K562 (cell line): ENCODE measurements at regions not wholly inside any gene's neighbourhood (a gene's known extent, or its start where the extent isn't known, plus 50 kb on each side); places are given as distances from the start of the nearest gene placed in this dataset.
A peak's percentile ranks its signal among the peaks of the same experiment; 100 is the strongest.

ENCODE experiments used
- ATAC-seq: fragments of 200-7000 bp; cut with Tn5 transposase; 3 replicates; pipeline ENCODE4 v1.9.1; 2020; ENCODE audit warnings: moderate library complexity
- BruUV-seq: library from RNA; stranded (reverse); fragments of 400-500 nt; replicated peaks from 2 replicates; lab custom pipeline; 2021; lab: Mats Ljungman, UMichigan
- CTCF ChIA-PET: fragments of 300-600 bp; formaldehyde crosslinking; extraction: SDS; loops from one replicate; lab custom pipeline; 2021; ENCODE audit warnings: low intra/inter-chr PET ratio; lab: Yijun Ruan, JAX
- POLR2A ChIA-PET: fragments of 300-600, 350-650 bp; sonication (Branson Sonifier 250); formaldehyde crosslinking; extraction: SDS; loops from one replicate; lab custom pipeline; 2021; ENCODE audit warnings: antibody characterized with exemption, inconsistent platforms; lab: Yijun Ruan, JAX
- DNase-seq, 4 experiments: peaks; one replicate each; pipeline versions ENCODE4 v3.0.0 to v3.0.0-alpha.2; 2011 to 2018; ENCODE audit warnings: low spot score in 3 of 4, mixed read lengths in 3 of 4; ENCODE audit errors: extremely low read depth in 1 of 4
- FAIRE-seq: peaks from 2 replicates; lab custom pipeline; 2011; peaks lifted over from hg19 to GRCh38; lab: Jason Lieb, UNC
- H2AFZ ChIP-seq: 2 replicates; pipeline ENCODE4 v1.6.0; 2011; ENCODE audit warnings: low read depth, low read length, control low read depth, inconsistent platforms
- H3K27ac ChIP-seq: fragments of 200-600 bp; 3 replicates; pipeline ENCODE4 v1.8.0; 2011; ENCODE audit warnings: low read depth, mild to moderate bottlenecking, control low read depth, inconsistent platforms, low read length, moderate library complexity, mixed read lengths; ENCODE audit errors: extremely low read depth
- H3K27me3 ChIP-seq, 2 experiments: fragments of 300-600 bp in 1 of 2; 2 replicates in 1 of 2; 3 replicates in 1 of 2; pipeline versions ENCODE4 v1.6.0 to v1.8.0; 2011; ENCODE audit warnings: inconsistent platforms in 2 of 2, low read length in 2 of 2, mild to moderate bottlenecking in 1 of 2, mixed read lengths in 1 of 2, moderate library complexity in 1 of 2; ENCODE audit not compliant: control insufficient read depth in 2 of 2, insufficient read depth in 2 of 2
- H3K36me3 ChIP-seq: fragments of 300-600 bp; 3 replicates; pipeline ENCODE4 v1.8.0; 2011; ENCODE audit warnings: mild to moderate bottlenecking, low read length, inconsistent platforms; ENCODE audit not compliant: control insufficient read depth, insufficient read depth
- H3K4me1 ChIP-seq, 2 experiments: fragments of 200-600 bp in 1 of 2; replicated peaks in 1 of 2; 2 replicates in 1 of 2; 3 replicates in 1 of 2; pipeline versions ENCODE4 v1.5.1 to v1.8.0; 2011; ENCODE audit warnings: inconsistent platforms in 2 of 2, low read length in 2 of 2, mild to moderate bottlenecking in 1 of 2, mixed read lengths in 1 of 2, moderate library complexity in 1 of 2; ENCODE audit not compliant: control insufficient read depth in 2 of 2, insufficient read depth in 2 of 2
- H3K4me2 ChIP-seq: 2 replicates; pipeline ENCODE4 v1.6.1; 2011; ENCODE audit warnings: low read length, control low read depth, inconsistent platforms, mixed read lengths; ENCODE audit not compliant: insufficient read depth
- H3K4me3 ChIP-seq: fragments of 200-600 bp; sonication (generic), shearing (Covaris generic); 2 replicates; pipeline ENCODE4 v1.5.1; 2016; ENCODE audit warnings: control low read depth, inconsistent platforms
- H3K79me2 ChIP-seq: fragments of 200-600 bp; 3 replicates; pipeline ENCODE4 v1.8.0; 2011; ENCODE audit warnings: low read length, inconsistent platforms; ENCODE audit not compliant: control insufficient read depth, insufficient read depth
- H3K9ac ChIP-seq, 2 experiments: 2 replicates each; pipeline versions ENCODE4 v1.6.0 to v1.6.1; 2011; ENCODE audit warnings: low read depth in 2 of 2, low read length in 2 of 2, control low read depth in 1 of 2, inconsistent platforms in 1 of 2, mild to moderate bottlenecking in 1 of 2, mixed read lengths in 1 of 2; ENCODE audit not compliant: insufficient read depth in 1 of 2
- H3K9me1 ChIP-seq: one replicate; pipeline ENCODE4 v1.6.0; 2011; ENCODE audit warnings: inconsistent platforms, mild to moderate bottlenecking, low read length, moderate library complexity; ENCODE audit not compliant: control insufficient read depth, insufficient read depth
- H3K9me3 ChIP-seq: replicated peaks from 2 replicates; pipeline ENCODE4 v1.5.1; 2011; ENCODE audit warnings: low read depth, low read length, inconsistent platforms; ENCODE audit not compliant: control insufficient read depth, insufficient read depth
- H4K20me1 ChIP-seq: replicated peaks from 2 replicates; pipeline ENCODE4 v1.6.1; 2011; ENCODE audit warnings: low read length, inconsistent platforms, mixed read lengths; ENCODE audit not compliant: control insufficient read depth, insufficient read depth
- CBFA2T3 ChIP-seq: fragments of 450-650 bp; IDR thresholded peaks from 2 replicates; pipeline ENCODE4 v1.6.1; 2017
- CXXC5 ChIP-seq: fragments of 250-450 bp; sonication (Bioruptor Pico); IDR thresholded peaks from 2 replicates; pipeline ENCODE4 v1.8.0; 2022; ENCODE audit warnings: inconsistent platforms, mild to moderate bottlenecking, moderate library complexity
- REST ChIP-seq, 2 experiments: fragments of 450-650 bp; formaldehyde crosslinking in 1 of 2; IDR thresholded peaks; 2 replicates each; pipeline versions ENCODE4 v1.4.0 to v1.6.1; 2014 to 2020; ENCODE audit warnings: mild to moderate bottlenecking in 2 of 2, borderline replicate concordance in 1 of 2, low read depth in 1 of 2
- ZFP1 ChIP-seq: fragments of 450-650 bp; formaldehyde crosslinking; IDR thresholded peaks from 2 replicates; pipeline ENCODE4 v1.4.0; 2020; ENCODE audit warnings: mild to moderate bottlenecking, mixed read lengths
- ZSCAN29 ChIP-seq: fragments of 450-650 bp; IDR thresholded peaks from 2 replicates; pipeline ENCODE4 v1.6.1; 2017
- WGBS: fragments of 100-300 bp; shearing (Covaris generic); methylation state at CpG from one replicate; pipeline ENCODE4 v1.1.6; 2016; ENCODE audit warnings: low coverage, mixed read lengths; ENCODE audit not compliant: insufficient coverage; ENCODE audit errors: missing lambda C conversion rate; 5-methylcytosine and 5-hydroxymethylcytosine counted together
- in situ Hi-C: fragments of 300-500 bp; cut with MboI; formaldehyde crosslinking; loops from 4 replicates; pipeline ENCODE4 v1.15.0; 2018; ENCODE audit warnings: inconsistent platforms, mixed read lengths
- intact Hi-C: fragments of 100-400 bp; cut with micrococcal nuclease; formaldehyde crosslinking; loops from 2 replicates; pipeline ENCODE4 v1.14.2; 2022

- H3K27me3 ChIP-seq = peaks cover 0 to 10% of the 10 kb centered on the region in 2 experiments; a peak in 1 of 5 replicates
- H3K9me1 ChIP-seq = no peaks in the 10 kb centered on the region
- peaks cover 5 to 6% of the 10 kb centered on the region in 2 experiments; a peak in 3 of 5 replicates for H3K4me1 ChIP-seq
- no peak overlapping the region for H2AFZ ChIP-seq
- TF ChIP-seq CBFA2T3 (peak; percentile 34; the same call in 1 of the 2 replicates), CXXC5 (CRISPR knock-in tag) (no peak), ZSCAN29 (peak; percentile 32; the same call in 1 of the 2 replicates)
- TF ChIP-seq, all 486 proteins: peak for 2
- ChIA-PET POLR2A (interaction anchor here (0.6 to 0.7 kb wide), 2 partner anchors 140 to 227 kb away, joined by 3 read pairs; no protein-coding TSS in a partner anchor), CTCF (no interaction called here)
- BruUV-seq = no TSS peak
- no peaks in the 10 kb centered on the region for H3K79me2 ChIP-seq
- FAIRE-seq = no peak
- in situ Hi-C loops = no loop called here
- no peak for ATAC-seq
- no peak for DNase-seq
- no peak overlapping the region for H3K4me3 ChIP-seq
- no peaks in the 10 kb centered on the region for H4K20me1 ChIP-seq
- WGBS = 11% methylated on average over 5 of the region's 5 CpGs
- H3K9me3 ChIP-seq = no peaks in the 10 kb centered on the region
- no peak overlapping the region for H3K4me2 ChIP-seq
- no peaks in the 10 kb centered on the region for H3K36me3 ChIP-seq
- H3K9ac ChIP-seq = no peak overlapping the region
- no peak overlapping the region for H3K27ac ChIP-seq
- intact Hi-C loops = no loop called here
Observed at GRCh38 chr9:129393064-129393463, 215.0 kb upstream of the IER5L start.

GRCh38 chr9:129392093-129392541 is 214.1 kb upstream of the IER5L start:
- no peaks in the 10 kb centered on the region for H4K20me1 ChIP-seq
- no peaks in the 10 kb centered on the region for H3K36me3 ChIP-seq
- TF ChIP-seq ZFP1 (CRISPR knock-in tag) (no peak), REST (IDR thresholded peaks at IDR 0.05; ENCODE audit: borderline replicate concordance) (0 out of 2 replicates have a peak, but pooled peaks have one; percentile 6), REST (CRISPR knock-in tag; IDR thresholded peaks at IDR 0.05; ENCODE audit: low read depth) (no peak)
- H3K79me2 ChIP-seq = no peaks in the 10 kb centered on the region
- DNase-seq (no peak), FAIRE-seq (no peak), ATAC-seq (no peak)
- no TSS peak for BruUV-seq
- 22% methylated on average over 2 of the region's 12 CpGs for WGBS
- H3K9ac ChIP-seq = no peak overlapping the region
- in situ Hi-C loops = no loop called here
- no peaks in the 10 kb centered on the region for H3K9me1 ChIP-seq
- no peak overlapping the region for H2AFZ ChIP-seq
- peaks cover 5 to 6% of the 10 kb centered on the region in 2 experiments; a peak in 3 of 5 replicates for H3K4me1 ChIP-seq
- ChIA-PET POLR2A (interaction anchor here (0.8 kb wide), 1 partner anchor 8 kb away, joined by 3 read pairs; no protein-coding TSS in a partner anchor), CTCF (no interaction called here)
- no peak overlapping the region for H3K4me3 ChIP-seq
- intact Hi-C loops = no loop called here
- H3K27me3 ChIP-seq = peaks cover 0 to 10% of the 10 kb centered on the region in 2 experiments; a peak in 1 of 5 replicates
- no peak overlapping the region for H3K4me2 ChIP-seq
- H3K9me3 ChIP-seq = no peaks in the 10 kb centered on the region
- no peak overlapping the region for H3K27ac ChIP-seq
